Fibroblast of lung (primary cell): ENCODE measurements at regions not wholly inside any gene's neighbourhood (a gene's known extent, or its start where the extent isn't known, plus 50 kb on each side); places are given as distances from the start of the nearest gene placed in this dataset.
A peak's percentile ranks its signal among the peaks of the same experiment; 100 is the strongest.

Experiments used
- DNase-seq, 2 donors: peaks; one replicate each; pipeline versions ENCODE4 v3.0.0 to v3.0.0-alpha.2; 2010; ENCODE audit warnings: low read depth in 2 of 2
- H2AFZ ChIP-seq: 2 replicates; pipeline ENCODE4 v1.5.1; 2012; ENCODE audit warnings: low read length, control low read depth, inconsistent platforms
- H3K27ac ChIP-seq: 2 replicates; pipeline ENCODE4 v1.5.1; 2011; ENCODE audit warnings: low read length, control low read depth; ENCODE audit not compliant: insufficient read depth
- H3K27me3 ChIP-seq: 2 replicates; pipeline ENCODE4 v1.5.1; 2011; ENCODE audit warnings: mild to moderate bottlenecking, low read length; ENCODE audit not compliant: control insufficient read depth, insufficient read depth
- H3K36me3 ChIP-seq: 2 replicates; pipeline ENCODE4 v1.5.1; 2011; ENCODE audit warnings: low read length; ENCODE audit not compliant: control insufficient read depth, insufficient read depth
- H3K4me1 ChIP-seq: 2 replicates; pipeline ENCODE4 v1.5.1; 2011; ENCODE audit warnings: low read length; ENCODE audit not compliant: control insufficient read depth, insufficient read depth; ENCODE audit errors: extremely low read depth
- H3K4me2 ChIP-seq: 2 replicates; pipeline ENCODE4 v1.5.1; 2011; ENCODE audit warnings: low read length, control low read depth; ENCODE audit not compliant: insufficient read depth; ENCODE audit errors: extremely low read depth
- H3K4me3 ChIP-seq, 4 experiments: fragments of 200-600 bp in 1 of 4; sonication (generic) in 1 of 4; replicated peaks in 1 of 4; 2 replicates each; pipeline ENCODE4 v1.5.1; 2011 to 2016; ENCODE audit warnings: low read length in 4 of 4, low read depth in 3 of 4, mild to moderate bottlenecking in 3 of 4, control low read depth in 2 of 4, inconsistent platforms in 1 of 4, mixed read lengths in 1 of 4; ENCODE audit not compliant: insufficient read depth in 1 of 4; ENCODE audit errors: control extremely low read depth in 1 of 4
- H3K79me2 ChIP-seq: 2 replicates; pipeline ENCODE4 v1.5.1; 2012; ENCODE audit warnings: mild to moderate bottlenecking, low read length, inconsistent platforms; ENCODE audit not compliant: control insufficient read depth, insufficient read depth
- H3K9ac ChIP-seq: 2 replicates; pipeline ENCODE4 v1.5.1; 2011; ENCODE audit warnings: mild to moderate bottlenecking, low read length, control low read depth; ENCODE audit not compliant: insufficient read depth
- H3K9me3 ChIP-seq: 2 replicates; pipeline ENCODE4 v1.5.1; 2012; ENCODE audit warnings: low read depth, low read length; ENCODE audit not compliant: control insufficient read depth, insufficient read depth
- H4K20me1 ChIP-seq: 2 replicates; pipeline ENCODE4 v1.5.1; 2011; ENCODE audit warnings: low read length; ENCODE audit not compliant: control insufficient read depth, insufficient read depth; ENCODE audit errors: extremely low read depth
- EZH2 ChIP-seq: IDR thresholded peaks from 2 replicates; pipeline ENCODE4 v1.5.1; 2012; ENCODE audit warnings: low read length, control low read depth, mild to moderate bottlenecking; ENCODE audit errors: missing control alignments
- TF ChIP-seq, protein P1 (sequence below), 2 donors: IDR thresholded peaks in 1 of 2; conservative IDR thresholded peaks in 1 of 2; 1 replicate in 1 of 2; 2 replicates in 1 of 2; pipeline ENCODE4 v1.5.1; 2011 to 2012; ENCODE audit warnings: low read length in 2 of 2, control low read depth in 1 of 2, inconsistent platforms in 1 of 2, low read depth in 1 of 2, mild to moderate bottlenecking in 1 of 2

DNA sequence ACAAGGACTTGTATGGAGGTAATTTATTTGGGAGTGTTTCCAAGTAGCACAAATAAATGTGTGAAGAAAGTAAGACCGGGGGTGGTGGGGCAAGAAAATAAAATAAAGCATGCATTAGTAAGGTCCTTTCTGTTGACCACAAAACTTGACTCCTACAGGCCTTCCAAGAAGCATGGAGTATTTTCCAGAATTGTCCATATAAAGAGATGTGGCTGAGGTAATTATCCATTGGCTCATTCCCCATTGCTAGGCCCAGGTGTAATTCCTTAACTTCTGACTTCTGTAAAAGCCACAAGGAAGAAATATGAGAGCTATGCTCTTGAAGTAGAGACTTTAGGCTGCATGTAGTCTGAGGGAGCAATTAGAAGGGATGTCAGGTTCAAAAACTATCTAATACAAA, 430.5 kb upstream of the PABPC4L start:
- H3K27me3 ChIP-seq = no peaks in the 10 kb centered on the region
- no peak overlapping the region for H3K27ac ChIP-seq
- H3K79me2 ChIP-seq = no peaks in the 10 kb centered on the region
- no peak for TF ChIP-seq EZH2
- TF ChIP-seq, protein P1, sequence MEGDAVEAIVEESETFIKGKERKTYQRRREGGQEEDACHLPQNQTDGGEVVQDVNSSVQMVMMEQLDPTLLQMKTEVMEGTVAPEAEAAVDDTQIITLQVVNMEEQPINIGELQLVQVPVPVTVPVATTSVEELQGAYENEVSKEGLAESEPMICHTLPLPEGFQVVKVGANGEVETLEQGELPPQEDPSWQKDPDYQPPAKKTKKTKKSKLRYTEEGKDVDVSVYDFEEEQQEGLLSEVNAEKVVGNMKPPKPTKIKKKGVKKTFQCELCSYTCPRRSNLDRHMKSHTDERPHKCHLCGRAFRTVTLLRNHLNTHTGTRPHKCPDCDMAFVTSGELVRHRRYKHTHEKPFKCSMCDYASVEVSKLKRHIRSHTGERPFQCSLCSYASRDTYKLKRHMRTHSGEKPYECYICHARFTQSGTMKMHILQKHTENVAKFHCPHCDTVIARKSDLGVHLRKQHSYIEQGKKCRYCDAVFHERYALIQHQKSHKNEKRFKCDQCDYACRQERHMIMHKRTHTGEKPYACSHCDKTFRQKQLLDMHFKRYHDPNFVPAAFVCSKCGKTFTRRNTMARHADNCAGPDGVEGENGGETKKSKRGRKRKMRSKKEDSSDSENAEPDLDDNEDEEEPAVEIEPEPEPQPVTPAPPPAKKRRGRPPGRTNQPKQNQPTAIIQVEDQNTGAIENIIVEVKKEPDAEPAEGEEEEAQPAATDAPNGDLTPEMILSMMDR (conservative IDR thresholded peaks at IDR 0.05 in 1 of 2, IDR thresholded peaks at IDR 0.05 in 1 of 2; ENCODE audit: low read depth in 1 of 2, low read length in 2 of 2) = no peak
- H4K20me1 ChIP-seq = no peaks in the 10 kb centered on the region
- no peak overlapping the region for H2AFZ ChIP-seq
- H3K4me2 ChIP-seq = no peak overlapping the region
- no peaks in the 10 kb centered on the region for H3K4me1 ChIP-seq
- H3K36me3 ChIP-seq = no peaks in the 10 kb centered on the region
- no peak overlapping the region for H3K9ac ChIP-seq
- DNase-seq = peak in 1 of 2 donors; percentile 86
- H3K4me3 ChIP-seq = no peak overlapping the region
- H3K9me3 ChIP-seq = no peaks in the 10 kb centered on the region

DNA sequence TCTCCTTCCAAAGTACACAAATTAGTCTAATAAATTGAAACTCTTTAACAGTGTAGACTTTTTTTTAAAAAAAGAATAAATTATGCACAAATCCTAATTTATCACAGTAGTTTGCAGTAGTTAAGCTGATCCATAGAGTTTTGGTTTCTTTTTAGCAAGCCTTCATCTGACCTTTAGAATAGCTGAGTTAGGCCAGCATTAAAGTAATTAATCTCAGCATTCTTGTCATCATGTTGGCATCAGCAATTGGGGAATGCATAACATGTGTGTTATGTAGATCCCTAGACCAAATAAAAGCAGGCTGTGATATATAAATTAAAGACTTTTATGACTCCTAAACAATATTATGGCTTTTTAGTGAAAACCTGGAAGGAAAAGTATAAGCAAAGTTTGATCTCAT, 426.5 kb upstream of the PABPC4L start:
- peak; percentile 20 to 36 for DNase-seq
- TF ChIP-seq, protein P1 (conservative IDR thresholded peaks at IDR 0.05 in 1 of 2, IDR thresholded peaks at IDR 0.05 in 1 of 2; ENCODE audit: low read depth in 1 of 2, low read length in 2 of 2) = no peak
- no peak for TF ChIP-seq EZH2

DNA sequence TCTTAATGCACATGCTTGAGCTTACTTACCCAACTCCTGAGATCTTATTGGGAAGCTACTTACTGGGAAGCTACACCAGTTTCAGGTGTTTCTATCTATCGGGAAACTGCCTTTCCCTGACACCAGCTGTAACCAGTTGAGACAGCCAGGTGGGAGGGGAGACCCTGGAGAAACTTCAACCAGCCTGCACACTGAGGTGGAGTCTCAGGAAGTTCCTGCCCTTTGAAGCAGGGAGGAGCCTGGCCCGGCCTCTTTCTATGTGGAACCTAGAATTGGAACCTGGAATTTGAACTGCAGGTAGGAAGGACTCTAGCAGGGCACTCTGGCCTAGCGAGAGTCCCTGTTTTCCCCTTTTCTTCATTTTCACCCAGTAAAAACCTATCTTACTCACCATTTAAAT, 425.8 kb upstream of the PABPC4L start:
- H4K20me1 ChIP-seq = no peaks in the 10 kb centered on the region
- no peak overlapping the region for H3K9ac ChIP-seq
- TF ChIP-seq, protein P1 (conservative IDR thresholded peaks at IDR 0.05 in 1 of 2, IDR thresholded peaks at IDR 0.05 in 1 of 2; ENCODE audit: low read depth in 1 of 2, low read length in 2 of 2) = no peak
- no peak for TF ChIP-seq EZH2
- H3K36me3 ChIP-seq = no peaks in the 10 kb centered on the region
- no peak overlapping the region for H3K4me3 ChIP-seq
- no peak overlapping the region for H3K27ac ChIP-seq
- no peak overlapping the region for H3K4me2 ChIP-seq
- H3K9me3 ChIP-seq = no peaks in the 10 kb centered on the region
- no peaks in the 10 kb centered on the region for H3K27me3 ChIP-seq
- H3K79me2 ChIP-seq = no peaks in the 10 kb centered on the region
- no peak for DNase-seq
- H3K4me1 ChIP-seq = no peaks in the 10 kb centered on the region
- no peak overlapping the region for H2AFZ ChIP-seq

More for the DNA sequence above, 426.5 kb upstream of the PABPC4L start:
- no peak overlapping the region for H2AFZ ChIP-seq
- H3K27me3 ChIP-seq = no peaks in the 10 kb centered on the region
- no peak overlapping the region for H3K9ac ChIP-seq
- H3K9me3 ChIP-seq = no peaks in the 10 kb centered on the region
- no peak overlapping the region for H3K27ac ChIP-seq
- no peaks in the 10 kb centered on the region for H4K20me1 ChIP-seq
- H3K79me2 ChIP-seq = no peaks in the 10 kb centered on the region
- no peaks in the 10 kb centered on the region for H3K36me3 ChIP-seq
- H3K4me2 ChIP-seq = no peak overlapping the region
- no peaks in the 10 kb centered on the region for H3K4me1 ChIP-seq
- no peak overlapping the region for H3K4me3 ChIP-seq
